GM19025 (cell line): ENCODE measurements at regions not wholly inside any gene's neighbourhood (a gene's known extent, or its start where the extent isn't known, plus 50 kb on each side); places are given as distances from the start of the nearest gene placed in this dataset.

Experiments
- ATAC-seq: cut with Tn5 transposase; IDR thresholded peaks from one replicate; pipeline ENCODE4 v1.9.1; 2021; ENCODE audit warnings: mild to moderate bottlenecking, low read depth, moderate library complexity; ENCODE audit not compliant: unreplicated experiment

- no peak for ATAC-seq
These were observed 104.5 kb upstream of the SFSWAP start for GRCh38 chr12:131606218-131606901.

- ATAC-seq, result peak; percentile 77
These were observed 103.0 kb upstream of the SFSWAP start for GRCh38 chr12:131607658-131608447.

- no peak for ATAC-seq
These were observed 101.9 kb upstream of the SFSWAP start for GRCh38 chr12:131608740-131609690.

- ATAC-seq, result no peak
These were observed 101.1 kb upstream of the SFSWAP start for GRCh38 chr12:131609762-131610161.

- ATAC-seq, result no peak
These were observed 100.7 kb upstream of the SFSWAP start for GRCh38 chr12:131610181-131610580.

GRCh38 chr12:131610891-131611290, 100.0 kb upstream of the SFSWAP start:
- no peak for ATAC-seq

GRCh38 chr12:131611416-131612091, 99.3 kb upstream of the SFSWAP start:
- ATAC-seq, result no peak

- ATAC-seq, result no peak
These were observed 98.7 kb upstream of the SFSWAP start for GRCh38 chr12:131612092-131612755.

- ATAC-seq, result no peak
These were observed 97.7 kb upstream of the SFSWAP start for GRCh38 chr12:131613186-131613585.

GRCh38 chr12:131613678-131614077, 97.2 kb upstream of the SFSWAP start:
- no peak for ATAC-seq

- no peak for ATAC-seq
These were observed 95.4 kb upstream of the SFSWAP start for GRCh38 chr12:131615326-131616042.

- ATAC-seq, result no peak
These were observed 94.7 kb upstream of the SFSWAP start for GRCh38 chr12:131616043-131616700.

- no peak for ATAC-seq
These were observed 94.2 kb upstream of the SFSWAP start for GRCh38 chr12:131616738-131617137.

GRCh38 chr12:131617179-131617578, 93.7 kb upstream of the SFSWAP start:
- no peak for ATAC-seq

- no peak for ATAC-seq
These were observed 93.1 kb upstream of the SFSWAP start for GRCh38 chr12:131617596-131618302.

GRCh38 chr12:131618303-131618658, 92.6 kb upstream of the SFSWAP start:
- ATAC-seq, result no peak

- no peak for ATAC-seq
These were observed 92.2 kb upstream of the SFSWAP start for GRCh38 chr12:131618701-131619100.

- ATAC-seq, result no peak
These were observed 91.7 kb upstream of the SFSWAP start for GRCh38 chr12:131619106-131619642.
